ENCODE measurements at regions not wholly inside any gene's neighbourhood (a gene's known extent, or its start where the extent isn't known, plus 50 kb on each side); places are given as distances from the start of the nearest gene placed in this dataset.

GRCh38 chr12:48409938-48410337 lies 59.2 kb upstream of the ZNF641 start:
- DNase-seq (ENCODE audit: low read depth), result peak; percentile 2

GRCh38 chr12:48413388-48413787 lies 59.0 kb upstream of the ANP32D start:
- DNase-seq (ENCODE audit: low read depth), result no peak

- no peak for DNase-seq (ENCODE audit: low read depth)
These were observed 58.3 kb upstream of the ANP32D start for GRCh38 chr12:48414021-48414420.

- no peak for DNase-seq (ENCODE audit: low read depth)
These were observed 53.0 kb upstream of the ANP32D start for GRCh38 chr12:48419116-48419935.

GRCh38 chr12:48420039-48420775 lies 52.2 kb upstream of the ANP32D start:
- no peak for DNase-seq (ENCODE audit: low read depth)

- no peak for DNase-seq (ENCODE audit: low read depth)
These were observed 50.3 kb upstream of the ANP32D start for GRCh38 chr12:48422060-48422459.

All from stimulated activated CD8-positive, alpha-beta memory T cell treated with anti-CD3 and anti-CD28 coated beads, Interleukin-12 subunit alpha, Interleukin-12 subunit beta, amount 100 ng/mL, for 1 hour (primary cell).